H9 (cell line): ENCODE measurements at regions not wholly inside any gene's neighbourhood (a gene's known extent, or its start where the extent isn't known, plus 50 kb on each side); places are given as distances from the start of the nearest gene placed in this dataset.

Experiments used
- DNase-seq: peaks from one replicate; pipeline ENCODE4 v3.0.0-alpha.2; 2017
- H2AFZ ChIP-seq: one replicate; pipeline ENCODE4 v1.6.1; 2013; ENCODE audit warnings: mild to moderate bottlenecking, low read length, control low read depth, moderate library complexity
- H2AK5ac ChIP-seq: 2 replicates; pipeline ENCODE4 v1.6.1; 2013; ENCODE audit warnings: low read length, control low read depth, mixed read lengths; ENCODE audit not compliant: insufficient read length
- H2BK120ac ChIP-seq: one replicate; pipeline ENCODE4 v1.6.1; 2013; ENCODE audit warnings: low read depth, mild to moderate bottlenecking, low read length, control low read depth, inconsistent platforms; ENCODE audit not compliant: poor library complexity, severe bottlenecking
- H2BK12ac ChIP-seq: 2 replicates; pipeline ENCODE4 v1.6.1; 2013; ENCODE audit warnings: low read length, control low read depth, mixed read lengths, low read depth; ENCODE audit not compliant: insufficient read length
- H2BK15ac ChIP-seq: 2 replicates; pipeline ENCODE4 v1.6.1; 2013; ENCODE audit warnings: low read depth, low read length, control low read depth
- H2BK20ac ChIP-seq: one replicate; pipeline ENCODE4 v1.6.1; 2013; ENCODE audit warnings: low read depth, mild to moderate bottlenecking, low read length, control low read depth, inconsistent platforms; ENCODE audit not compliant: poor library complexity, severe bottlenecking
- H2BK5ac ChIP-seq: 2 replicates; pipeline ENCODE4 v1.6.1; 2013; ENCODE audit warnings: low read length, control low read depth, mixed read lengths; ENCODE audit not compliant: insufficient read length
- H3K14ac ChIP-seq: 2 replicates; pipeline ENCODE4 v1.6.1; 2013; ENCODE audit warnings: low read length, control low read depth; ENCODE audit not compliant: insufficient read depth
- H3K18ac ChIP-seq: 2 replicates; pipeline ENCODE4 v1.6.1; 2013; ENCODE audit warnings: low read depth, mild to moderate bottlenecking, mixed read lengths, low read length, control low read depth; ENCODE audit not compliant: insufficient read length
- H3K23ac ChIP-seq: 2 replicates; pipeline ENCODE4 v1.6.1; 2013; ENCODE audit warnings: low read length, control low read depth, mixed read lengths, low read depth; ENCODE audit not compliant: insufficient read length
- H3K23me2 ChIP-seq: 2 replicates; pipeline ENCODE4 v1.6.1; 2013; ENCODE audit warnings: low read depth, mild to moderate bottlenecking, mixed read lengths, low read length, control low read depth; ENCODE audit not compliant: insufficient read length, poor library complexity, severe bottlenecking
- H3K27ac ChIP-seq: 2 replicates; pipeline ENCODE4 v1.5.1; 2013; ENCODE audit warnings: low read length, control low read depth, mixed read lengths, low read depth; ENCODE audit not compliant: insufficient read length
- H3K27me3 ChIP-seq: 2 replicates; pipeline ENCODE4 v1.6.1; 2013; ENCODE audit warnings: low read length, control low read depth, inconsistent platforms; ENCODE audit not compliant: insufficient read depth
- H3K4ac ChIP-seq: 2 replicates; pipeline ENCODE4 v1.6.1; 2013; ENCODE audit warnings: low read depth, mild to moderate bottlenecking, control low read depth, inconsistent platforms, low read length, moderate library complexity
- H3K4me1 ChIP-seq: 2 replicates; pipeline ENCODE4 v1.6.1; 2013; ENCODE audit warnings: low read length, control low read depth, inconsistent platforms; ENCODE audit not compliant: insufficient read depth
- H3K4me2 ChIP-seq: 2 replicates; pipeline ENCODE4 v1.6.1; 2013; ENCODE audit warnings: low read length, control low read depth, mixed read lengths; ENCODE audit not compliant: insufficient read length, insufficient read depth
- H3K56ac ChIP-seq: 2 replicates; pipeline ENCODE4 v1.6.1; 2013; ENCODE audit warnings: low read depth, mild to moderate bottlenecking, mixed read lengths, low read length, control low read depth; ENCODE audit not compliant: insufficient read length
- H3K79me1 ChIP-seq: 2 replicates; pipeline ENCODE4 v1.6.1; 2013; ENCODE audit warnings: low read depth, mild to moderate bottlenecking, moderate library complexity, low read length, control low read depth, inconsistent platforms; ENCODE audit not compliant: insufficient read depth, poor library complexity, severe bottlenecking
- H3K79me2 ChIP-seq: 2 replicates; pipeline ENCODE4 v1.6.1; 2013; ENCODE audit warnings: low read length, control low read depth, inconsistent platforms; ENCODE audit not compliant: insufficient read depth
- H3K9ac ChIP-seq: 2 replicates; pipeline ENCODE4 v1.6.1; 2013; ENCODE audit warnings: low read length, control low read depth, mixed read lengths; ENCODE audit not compliant: insufficient read length; ENCODE audit errors: extremely low read depth
- H3K9me3 ChIP-seq: one replicate; pipeline ENCODE4 v1.6.1; 2013; ENCODE audit warnings: low read depth, low read length, inconsistent platforms; ENCODE audit not compliant: control insufficient read depth
- H3T11ph ChIP-seq: one replicate; pipeline ENCODE4 v1.6.1; 2013; ENCODE audit warnings: mild to moderate bottlenecking, low read length, control low read depth, inconsistent platforms
- H4K20me1 ChIP-seq: one replicate; pipeline ENCODE4 v1.6.1; 2013; ENCODE audit not compliant: control insufficient read depth, insufficient read length, insufficient read depth
- H4K5ac ChIP-seq: 2 replicates; pipeline ENCODE4 v1.6.1; 2013; ENCODE audit warnings: low read depth, mild to moderate bottlenecking, mixed read lengths, low read length, control low read depth; ENCODE audit not compliant: insufficient read length
- H4K8ac ChIP-seq: replicated peaks from 2 replicates; pipeline ENCODE4 v1.6.1; 2013; ENCODE audit warnings: low read length, control low read depth, mixed read lengths, low read depth; ENCODE audit not compliant: insufficient read length
- H4K91ac ChIP-seq: 2 replicates; pipeline ENCODE4 v1.6.1; 2013; ENCODE audit warnings: low read depth, mild to moderate bottlenecking, moderate library complexity, mixed read lengths, low read length, control low read depth; ENCODE audit not compliant: insufficient read length
- H3K27ac Mint-ChIP-seq, 3 experiments: 2 replicates in 2 of 3; 3 replicates in 1 of 3; pipeline ENCODE4 v1.8.0; 2020 to 2021; ENCODE audit warnings: mixed read lengths in 3 of 3, mild to moderate bottlenecking in 1 of 3, moderate library complexity in 1 of 3
- H3K27me3 Mint-ChIP-seq: 2 replicates; pipeline ENCODE4 v1.8.0; 2021; ENCODE audit warnings: low read depth, mild to moderate bottlenecking, moderate library complexity, mixed read lengths
- H3K36me3 Mint-ChIP-seq, 3 experiments: 2 replicates in 2 of 3; 3 replicates in 1 of 3; pipeline ENCODE4 v1.8.0; 2020 to 2021; ENCODE audit warnings: low read depth in 3 of 3, mixed read lengths in 3 of 3; ENCODE audit not compliant: insufficient read depth in 1 of 3
- H3K4me1 Mint-ChIP-seq, 2 experiments: 2 replicates each; pipeline ENCODE4 v1.8.0; 2020; ENCODE audit warnings: mixed read lengths in 2 of 2
- H3K4me3 Mint-ChIP-seq, 2 experiments: 2 replicates in 1 of 2; 3 replicates in 1 of 2; pipeline ENCODE4 v1.8.0; 2020 to 2021; ENCODE audit warnings: mild to moderate bottlenecking in 2 of 2, mixed read lengths in 2 of 2, moderate library complexity in 1 of 2
- H3K9me3 Mint-ChIP-seq, 2 experiments: 2 replicates in 1 of 2; 3 replicates in 1 of 2; pipeline ENCODE4 v1.8.0; 2020; ENCODE audit warnings: mild to moderate bottlenecking in 2 of 2, mixed read lengths in 2 of 2, moderate library complexity in 1 of 2
- CTCF ChIP-seq: fragments of 200-600 bp; sonication (generic); conservative IDR thresholded peaks from 3 replicates; pipeline ENCODE4 v1.8.0; 2021; ENCODE audit warnings: antibody characterized with exemption, mild to moderate bottlenecking
- WGBS: extraction: QIAGEN DNeasy Blood & Tissue Kit; methylation state at CpG from one replicate; pipeline ENCODE4 v1.1.7; 2013; ENCODE audit warnings: missing lambda C conversion rate, low lambda C conversion rate, mixed read lengths; ENCODE audit not compliant: insufficient read length; ENCODE audit errors: extremely low coverage; 5-methylcytosine and 5-hydroxymethylcytosine counted together

GRCh38 chr12:13915096-13915495 lies 66.3 kb downstream of the GRIN2B start:
- no peaks in the 10 kb centered on the region; the same call in 1 of the 2 replicates for H3K27me3 ChIP-seq

More at GRCh38 chr12:13915096-13915495, 66.3 kb downstream of the GRIN2B start:
- Histone ChIP-seq H2BK12ac (no peak overlapping the region), H3T11ph (no peak overlapping the region), H4K8ac (no peak overlapping the region), H3K9me3 (no peaks in the 10 kb centered on the region), H4K91ac (no peak overlapping the region), H2BK20ac (no peak overlapping the region), H3K23ac (no peak overlapping the region), H3K18ac (no peak overlapping the region), H2BK120ac (no peak overlapping the region), H4K20me1 (no peaks in the 10 kb centered on the region), H3K79me2 (no peaks in the 10 kb centered on the region), H3K56ac (no peak overlapping the region), H4K5ac (no peak overlapping the region), H3K9ac (no peak overlapping the region), H3K23me2 (no peaks in the 10 kb centered on the region), H2AK5ac (no peak overlapping the region), H2AFZ (no peak overlapping the region), H3K14ac (no peak overlapping the region), H3K4me1 (no peaks in the 10 kb centered on the region), H2BK5ac (no peak overlapping the region), H2BK15ac (no peak overlapping the region), H3K4ac (no peak overlapping the region), H3K79me1 (no peaks in the 10 kb centered on the region), H3K27ac (no peak overlapping the region), H3K4me2 (no peak overlapping the region)
- Mint-ChIP-seq H3K36me3 (no peaks in the 10 kb centered on the region), H3K27me3 (peaks cover 15% of the 10 kb centered on the region), H3K27ac (no peak overlapping the region), H3K4me1 (no peaks in the 10 kb centered on the region), H3K9me3 (no peaks in the 10 kb centered on the region), H3K4me3 (no peak overlapping the region)
- TF ChIP-seq CTCF, result no peak
- WGBS, result no CpG with 5 or more reads among the region's 5 CpGs
- DNase-seq, result no peak
